Neuronal stem cell (in vitro differentiated cells): ENCODE measurements at regions not wholly inside any gene's neighbourhood (a gene's known extent, or its start where the extent isn't known, plus 50 kb on each side); places are given as distances from the start of the nearest gene placed in this dataset.

Source experiments
- DNase-seq: peaks from one replicate; pipeline ENCODE4 v3.0.0-alpha.2; 2013; ENCODE audit warnings: low spot score
- H2AFZ ChIP-seq: one replicate; pipeline ENCODE4 v1.6.1; 2013; ENCODE audit warnings: mild to moderate bottlenecking, low read length, inconsistent platforms
- H2AK5ac ChIP-seq: 2 replicates; pipeline ENCODE4 v1.6.1; 2013; ENCODE audit warnings: low read depth, mild to moderate bottlenecking, inconsistent platforms, low read length, moderate library complexity, mixed read lengths
- H2BK120ac ChIP-seq: 2 replicates; pipeline ENCODE4 v1.6.1; 2013; ENCODE audit warnings: low read depth, mild to moderate bottlenecking, inconsistent platforms, low read length, moderate library complexity, mixed read lengths
- H2BK12ac ChIP-seq: one replicate; pipeline ENCODE4 v1.6.1; 2013; ENCODE audit warnings: low read length, inconsistent platforms
- H2BK15ac ChIP-seq: 2 replicates; pipeline ENCODE4 v1.6.1; 2013; ENCODE audit warnings: mild to moderate bottlenecking, low read length, inconsistent platforms, mixed read lengths
- H2BK5ac ChIP-seq: one replicate; pipeline ENCODE4 v1.6.1; 2013; ENCODE audit warnings: inconsistent platforms, mild to moderate bottlenecking, low read length, moderate library complexity
- H3K14ac ChIP-seq: one replicate; pipeline ENCODE4 v1.6.1; 2013; ENCODE audit warnings: low read length, inconsistent platforms
- H3K18ac ChIP-seq: 2 replicates; pipeline ENCODE4 v1.6.1; 2013; ENCODE audit warnings: low read length, inconsistent platforms
- H3K23ac ChIP-seq: 2 replicates; pipeline ENCODE4 v1.6.1; 2013; ENCODE audit warnings: low read depth, mild to moderate bottlenecking, mixed read lengths, low read length, inconsistent platforms; ENCODE audit not compliant: poor library complexity
- H3K27ac ChIP-seq: replicated peaks from 3 replicates; pipeline ENCODE4 v1.5.1; 2013; ENCODE audit warnings: low read length, inconsistent platforms
- H3K27me3 ChIP-seq, 3 experiments: 2 replicates each; pipeline ENCODE4 v1.6.1; 2013; ENCODE audit warnings: low read length in 3 of 3, mild to moderate bottlenecking in 2 of 3, inconsistent platforms in 1 of 3, low read depth in 1 of 3, mixed read lengths in 1 of 3, moderate library complexity in 1 of 3; ENCODE audit not compliant: control insufficient read depth in 3 of 3, insufficient read depth in 3 of 3
- H3K36me3 ChIP-seq, 2 donors: replicated peaks in 1 of 2; 2 replicates each; pipeline ENCODE4 v1.6.1; 2013; ENCODE audit warnings: low read length in 2 of 2; ENCODE audit not compliant: control insufficient read depth in 2 of 2, insufficient read depth in 2 of 2
- H3K4ac ChIP-seq: 2 replicates; pipeline ENCODE4 v1.6.1; 2013; ENCODE audit warnings: inconsistent platforms, mild to moderate bottlenecking, low read length, moderate library complexity
- H3K4me1 ChIP-seq, 2 donors: 1 replicate in 1 of 2; 2 replicates in 1 of 2; pipeline ENCODE4 v1.6.1; 2013; ENCODE audit warnings: low read length in 2 of 2, low read depth in 1 of 2; ENCODE audit not compliant: control insufficient read depth in 2 of 2, insufficient read depth in 1 of 2
- H3K4me2 ChIP-seq: one replicate; pipeline ENCODE4 v1.6.1; 2013; ENCODE audit warnings: mild to moderate bottlenecking, low read length, inconsistent platforms; ENCODE audit not compliant: insufficient read depth, poor library complexity, severe bottlenecking
- H3K4me3 ChIP-seq, 2 donors: 2 replicates each; pipeline ENCODE4 v1.5.1; 2013; ENCODE audit warnings: low read length in 2 of 2, mild to moderate bottlenecking in 2 of 2, inconsistent platforms in 1 of 2, moderate library complexity in 1 of 2
- H3K79me1 ChIP-seq: one replicate; pipeline ENCODE4 v1.6.1; 2013; ENCODE audit warnings: low read depth, mild to moderate bottlenecking, inconsistent platforms, low read length, moderate library complexity
- H3K9ac ChIP-seq: one replicate; pipeline ENCODE4 v1.6.1; 2013; ENCODE audit warnings: mild to moderate bottlenecking, low read depth, low read length, inconsistent platforms; ENCODE audit not compliant: poor library complexity
- H3K9me3 ChIP-seq, 2 donors: replicated peaks in 1 of 2; 2 replicates each; pipeline versions ENCODE3 to v1.6.1; 2013; ENCODE audit warnings: low read length in 2 of 2, mild to moderate bottlenecking in 2 of 2, inconsistent platforms in 1 of 2, low read depth in 1 of 2, mixed read lengths in 1 of 2, moderate library complexity in 1 of 2; ENCODE audit not compliant: control insufficient read depth in 2 of 2, insufficient read depth in 1 of 2
- H4K8ac ChIP-seq: one replicate; pipeline ENCODE4 v1.6.1; 2013; ENCODE audit warnings: low read depth, mild to moderate bottlenecking, inconsistent platforms, low read length, moderate library complexity
- H4K91ac ChIP-seq: one replicate; pipeline ENCODE4 v1.6.1; 2013; ENCODE audit warnings: low read length, low read depth, mild to moderate bottlenecking, inconsistent platforms; ENCODE audit not compliant: poor library complexity
- WGBS, 2 donors: extraction: QIAGEN DNeasy Blood & Tissue Kit; methylation state at CpG; one replicate each; pipeline ENCODE4 v1.1.7; 2013; ENCODE audit warnings: missing lambda C conversion rate in 2 of 2, mixed read lengths in 1 of 2; ENCODE audit not compliant: insufficient read length in 2 of 2, insufficient replicate concordance in 1 of 2; ENCODE audit errors: extremely low coverage in 2 of 2; 5-methylcytosine and 5-hydroxymethylcytosine counted together

DNA sequence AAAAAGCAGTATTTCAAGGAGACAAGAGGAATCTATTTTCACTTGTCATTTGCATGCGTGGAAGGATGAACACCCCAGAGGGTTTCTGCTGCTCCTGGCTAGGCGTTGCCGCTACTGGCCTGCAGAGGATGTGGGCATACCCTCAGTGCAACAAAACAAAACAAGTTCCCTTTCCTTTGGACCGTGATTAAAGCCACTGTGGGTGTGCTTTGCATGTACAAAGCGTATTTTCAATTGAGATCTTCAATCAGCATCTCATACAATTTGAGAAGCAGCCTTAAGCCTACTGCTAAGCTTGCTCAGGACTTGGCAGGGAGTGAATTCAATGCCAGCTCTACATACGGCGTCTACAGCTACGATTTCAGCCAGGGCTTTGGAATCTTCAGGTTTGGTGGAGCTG, 298.4 kb downstream of the LPIN1 start:
- DNase-seq: no peak
- no peak overlapping the region for H3K4me2 ChIP-seq
- H3K4me3 ChIP-seq: no peak overlapping the region

GRCh38 chr2:12045864-12046291, 299.4 kb downstream of the LPIN1 start:
- peaks cover 0 to 2% of the 10 kb centered on the region in 2 donors for H3K4me1 ChIP-seq

More for the DNA sequence above, 298.4 kb downstream of the LPIN1 start:
- no peak overlapping the region for H4K8ac ChIP-seq
- H3K4ac ChIP-seq: no peak overlapping the region
- H3K23ac ChIP-seq: no peak overlapping the region
- H2AFZ ChIP-seq: no peak overlapping the region
- H3K27me3 ChIP-seq: no peaks in the 10 kb centered on the region
- H2AK5ac ChIP-seq: no peak overlapping the region
- no peak overlapping the region for H3K27ac ChIP-seq
- peaks cover 0 to 15% of the 10 kb centered on the region in 2 donors for H3K9me3 ChIP-seq
- no peak overlapping the region for H2BK12ac ChIP-seq
- no peaks in the 10 kb centered on the region for H3K36me3 ChIP-seq
- H3K14ac ChIP-seq: no peak overlapping the region
- H2BK120ac ChIP-seq: no peak overlapping the region
- H3K18ac ChIP-seq: no peak overlapping the region
- no peak overlapping the region for H2BK15ac ChIP-seq
- WGBS, 2 donors: no CpG with 5 or more reads among the region's 8 CpGs
- no peaks in the 10 kb centered on the region for H3K79me1 ChIP-seq
- no peak overlapping the region for H4K91ac ChIP-seq
- no peak overlapping the region for H3K9ac ChIP-seq
- no peak overlapping the region for H2BK5ac ChIP-seq
- H3K4me1 ChIP-seq: peaks cover 0 to 2% of the 10 kb centered on the region in 2 donors

DNA sequence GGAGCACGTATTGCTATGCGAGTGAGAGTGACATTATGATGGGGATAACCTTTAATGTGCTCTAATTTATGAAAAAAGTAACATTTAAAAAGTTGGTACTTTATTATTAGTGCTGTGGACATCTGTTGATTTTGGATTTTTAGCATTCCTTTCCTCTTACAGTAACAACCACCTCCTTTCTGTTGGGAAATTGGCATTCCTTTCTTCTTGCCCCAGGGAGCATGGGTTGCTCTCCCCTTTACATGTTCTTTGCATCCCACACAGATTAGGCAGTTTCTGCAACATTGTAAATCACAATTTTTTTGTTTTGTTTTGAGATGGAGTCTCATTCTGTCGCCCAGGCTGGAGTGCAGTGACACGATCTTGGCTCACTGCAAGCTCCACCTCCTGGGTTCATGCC, 300.2 kb downstream of the LPIN1 start:
- WGBS, 2 donors: no CpG with 5 or more reads among the region's 4 CpGs

More at GRCh38 chr2:12045864-12046291, 299.4 kb downstream of the LPIN1 start:
- H2BK5ac ChIP-seq: no peak overlapping the region
- H3K4me2 ChIP-seq: no peak overlapping the region
- H3K9ac ChIP-seq: no peak overlapping the region
- H2BK12ac ChIP-seq: no peak overlapping the region
- H4K91ac ChIP-seq: no peak overlapping the region
- no peak overlapping the region for H3K4me3 ChIP-seq
- no peaks in the 10 kb centered on the region for H3K79me1 ChIP-seq
- no peaks in the 10 kb centered on the region for H3K36me3 ChIP-seq
- no peak overlapping the region for H3K14ac ChIP-seq
- peaks cover 0 to 5% of the 10 kb centered on the region in 2 donors for H3K9me3 ChIP-seq
- H2AFZ ChIP-seq: no peak overlapping the region
- no peak overlapping the region for H3K27ac ChIP-seq
- H3K4ac ChIP-seq: no peak overlapping the region
- DNase-seq: no peak
- H3K27me3 ChIP-seq: no peaks in the 10 kb centered on the region
- no peak overlapping the region for H4K8ac ChIP-seq
- no peak overlapping the region for H3K18ac ChIP-seq
- H3K23ac ChIP-seq: no peak overlapping the region
- WGBS, 2 donors: 100% methylated on average over 2 of the region's 9 CpGs; no CpG with 5 or more reads in 1 of the 2 donors
- H2BK15ac ChIP-seq: no peak overlapping the region
- H2AK5ac ChIP-seq: no peak overlapping the region
- no peak overlapping the region for H2BK120ac ChIP-seq

GRCh38 chr2:12047761-12048160, 301.3 kb downstream of the LPIN1 start:
- Histone ChIP-seq H3K14ac (no peak overlapping the region), H3K27me3 (no peaks in the 10 kb centered on the region), H2BK5ac (no peak overlapping the region), H2BK15ac (no peak overlapping the region), H3K4me1 (peaks cover 0 to 2% of the 10 kb centered on the region in 2 donors), H3K4me2 (no peak overlapping the region), H3K4me3 (no peak overlapping the region), H2AK5ac (no peak overlapping the region), H4K8ac (no peak overlapping the region), H2BK120ac (no peak overlapping the region), H2BK12ac (no peak overlapping the region), H2AFZ (no peak overlapping the region), H3K79me1 (no peaks in the 10 kb centered on the region), H3K9ac (no peak overlapping the region), H3K18ac (no peak overlapping the region), H3K9me3 (peaks cover 0 to 2% of the 10 kb centered on the region in 2 donors), H3K23ac (no peak overlapping the region), H3K27ac (no peak overlapping the region), H3K36me3 (peaks cover 0 to 2% of the 10 kb centered on the region in 2 donors), H4K91ac (no peak overlapping the region), H3K4ac (no peak overlapping the region)
- no peak for DNase-seq

More for the DNA sequence above, 300.2 kb downstream of the LPIN1 start:
- Histone ChIP-seq H3K27ac (no peak overlapping the region), H3K9me3 (peaks cover 0 to 2% of the 10 kb centered on the region in 2 donors), H3K18ac (no peak overlapping the region), H2BK15ac (no peak overlapping the region), H3K14ac (no peak overlapping the region), H3K9ac (no peak overlapping the region), H4K91ac (no peak overlapping the region), H3K27me3 (no peaks in the 10 kb centered on the region), H2BK120ac (no peak overlapping the region), H3K79me1 (no peaks in the 10 kb centered on the region), H3K4ac (no peak overlapping the region), H2BK12ac (no peak overlapping the region), H3K4me1 (peaks cover 0 to 2% of the 10 kb centered on the region in 2 donors), H3K23ac (no peak overlapping the region), H3K4me3 (no peak overlapping the region), H4K8ac (no peak overlapping the region), H3K36me3 (no peaks in the 10 kb centered on the region), H2AK5ac (no peak overlapping the region), H2BK5ac (no peak overlapping the region), H2AFZ (no peak overlapping the region), H3K4me2 (no peak overlapping the region)
- no peak for DNase-seq
